HG03064 (cell line): ENCODE measurements at regions not wholly inside any gene's neighbourhood (a gene's known extent, or its start where the extent isn't known, plus 50 kb on each side); places are given as distances from the start of the nearest gene placed in this dataset.
"Not testable (repeated sequence)": the region's sequence is repeated elsewhere in the genome, so short reads cannot be mapped to it uniquely, and the experiment has no call there.

Experiments
- ATAC-seq: cut with Tn5 transposase; IDR thresholded peaks from one replicate; pipeline ENCODE4 v1.9.1; 2021; ENCODE audit warnings: low read depth; ENCODE audit not compliant: unreplicated experiment

GRCh38 chr11:24199461-24199860 is 297.4 kb upstream of the LUZP2 start:
- no peak for ATAC-seq

GRCh38 chr11:24206030-24206429 is 290.8 kb upstream of the LUZP2 start:
- ATAC-seq: no peak

DNA sequence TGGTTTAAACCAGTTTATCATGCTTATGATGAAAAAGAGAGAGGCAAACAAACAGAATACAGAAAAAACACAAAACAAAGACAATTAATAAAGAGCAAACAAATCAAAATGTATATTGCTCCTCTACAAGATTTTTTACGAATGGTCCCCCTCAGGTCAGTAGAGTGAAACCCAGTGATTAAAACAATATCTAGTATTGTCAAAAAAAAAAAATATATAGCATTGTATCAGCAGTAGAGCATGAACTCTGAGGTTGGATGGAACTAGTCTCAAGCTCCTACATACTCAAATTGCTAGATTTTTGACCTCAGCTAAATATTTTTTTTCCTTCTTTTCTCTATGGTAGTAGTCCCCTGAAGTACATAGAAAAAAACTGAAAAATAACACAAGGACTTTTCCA is 290.3 kb upstream of the LUZP2 start:
- no peak for ATAC-seq

- ATAC-seq: no peak
Observed at GRCh38 chr11:24216488-24216887, 280.4 kb upstream of the LUZP2 start.

- not testable (repeated sequence) for ATAC-seq
Observed at GRCh38 chr11:24217319-24217718, 279.5 kb upstream of the LUZP2 start.

GRCh38 chr11:24225501-24225900 is 271.4 kb upstream of the LUZP2 start:
- ATAC-seq: no peak

GRCh38 chr11:24226606-24227005 is 270.2 kb upstream of the LUZP2 start:
- no peak for ATAC-seq

DNA sequence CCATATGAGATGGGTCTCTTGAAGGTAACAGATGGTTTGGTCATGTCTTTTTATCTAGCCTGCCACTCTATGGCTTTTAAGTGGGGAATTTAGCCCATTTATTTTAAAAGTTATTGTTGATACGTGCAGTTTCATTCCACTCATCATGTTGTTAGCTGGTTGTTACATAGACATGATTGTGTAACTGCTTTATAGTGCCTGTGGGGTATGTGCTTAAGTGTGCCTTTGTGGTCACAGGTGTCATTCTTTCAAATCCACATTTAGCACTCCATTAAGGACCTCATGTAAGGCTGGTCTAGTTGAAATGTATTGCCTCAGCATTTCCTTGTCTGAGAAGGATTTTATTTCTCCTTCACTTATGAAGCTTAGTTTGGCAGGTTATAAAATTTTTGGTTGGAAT is 263.8 kb upstream of the LUZP2 start:
- no peak for ATAC-seq

GRCh38 chr11:24234822-24235508 is 261.9 kb upstream of the LUZP2 start:
- ATAC-seq: no peak

DNA sequence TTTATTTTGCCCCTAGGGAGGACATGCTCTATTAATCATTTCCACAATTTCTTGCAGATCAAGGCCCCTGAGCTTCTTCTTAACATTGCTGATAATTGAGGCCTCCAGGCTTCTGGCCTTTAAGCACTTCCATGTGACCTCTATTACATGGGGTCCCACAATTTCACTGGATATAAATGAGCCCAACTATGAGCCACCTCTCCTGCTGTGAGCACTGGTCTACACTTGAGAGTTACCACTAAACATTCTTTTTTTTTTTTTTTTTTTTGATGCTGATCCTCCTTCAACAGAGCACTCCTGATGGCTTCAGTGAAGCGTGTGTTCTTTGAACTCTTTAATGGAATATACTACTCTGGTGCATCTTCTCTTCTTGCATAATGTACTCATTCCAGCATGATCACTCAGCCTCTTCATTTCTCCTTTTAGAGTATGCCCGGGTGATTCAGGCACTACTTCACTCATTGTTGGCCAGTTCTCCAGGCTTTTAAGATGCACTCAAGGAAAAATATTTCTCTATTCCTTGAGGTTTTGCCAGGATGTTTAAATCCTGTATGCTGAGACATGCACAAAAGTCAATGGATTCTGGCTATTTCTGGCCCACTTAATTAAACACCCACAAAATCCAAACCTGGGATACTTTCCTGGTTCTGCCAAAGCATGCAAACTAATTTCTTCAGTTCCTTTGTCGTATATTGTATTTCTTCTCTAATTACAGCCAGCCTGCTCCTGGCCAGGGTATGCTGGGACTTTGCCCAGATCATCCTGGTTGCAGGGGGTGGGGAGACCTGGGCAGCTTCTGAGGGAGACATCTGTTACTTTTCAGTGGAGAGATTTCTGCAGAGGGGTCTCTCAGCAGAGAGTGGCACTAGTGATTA is 257.8 kb upstream of the LUZP2 start:
- ATAC-seq: no peak

DNA sequence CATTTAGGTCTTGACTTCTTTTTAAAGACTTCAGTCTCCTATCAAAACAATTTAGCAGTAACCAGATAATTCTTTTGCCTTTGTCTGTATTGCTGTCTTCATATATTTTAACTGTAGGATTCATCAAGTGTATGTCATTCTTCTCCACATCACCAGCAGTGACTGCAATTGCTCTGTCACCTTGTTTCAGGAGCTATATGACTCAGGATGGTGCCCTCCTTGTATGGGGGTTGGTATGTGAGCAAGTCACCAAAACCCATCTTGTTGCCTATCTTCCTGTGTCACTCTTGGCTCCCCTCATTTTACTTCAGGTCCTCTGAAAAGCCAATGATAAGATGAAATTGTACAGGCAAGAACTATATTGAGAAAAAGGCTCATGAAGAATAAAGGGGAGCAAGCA is 256.9 kb upstream of the LUZP2 start:
- ATAC-seq: no peak

DNA sequence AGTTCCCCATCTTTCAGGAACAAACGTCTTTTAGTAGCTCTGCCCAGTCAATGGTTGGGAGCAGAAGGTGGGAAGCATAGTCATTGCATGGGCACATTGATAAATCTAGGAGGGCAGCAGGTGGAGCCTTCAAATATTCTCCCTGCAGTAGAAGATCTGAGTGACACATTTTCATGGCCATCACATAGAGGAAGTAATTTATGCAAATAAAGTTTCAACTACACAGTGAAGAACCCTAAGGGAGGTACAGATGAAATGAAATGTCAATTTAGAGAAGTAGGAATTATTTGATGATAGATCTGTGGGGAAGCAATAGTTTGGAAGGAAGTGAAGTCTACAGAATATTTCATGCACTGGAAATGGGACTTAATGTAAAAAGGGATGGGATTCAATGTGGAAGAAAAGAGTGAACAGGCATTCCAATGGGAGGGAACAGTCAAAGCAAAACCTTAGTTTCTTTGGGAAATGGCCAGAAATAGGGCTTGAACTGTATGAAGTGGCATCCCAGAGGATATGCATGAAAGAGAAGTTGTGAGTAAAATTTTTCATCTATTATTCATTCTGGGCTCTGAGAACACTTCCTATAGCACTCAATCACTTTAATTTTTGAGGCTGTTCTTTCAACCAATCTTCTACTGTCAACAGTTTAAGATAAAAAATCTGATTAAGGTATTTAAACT is 256.2 kb upstream of the LUZP2 start:
- ATAC-seq: no peak

DNA sequence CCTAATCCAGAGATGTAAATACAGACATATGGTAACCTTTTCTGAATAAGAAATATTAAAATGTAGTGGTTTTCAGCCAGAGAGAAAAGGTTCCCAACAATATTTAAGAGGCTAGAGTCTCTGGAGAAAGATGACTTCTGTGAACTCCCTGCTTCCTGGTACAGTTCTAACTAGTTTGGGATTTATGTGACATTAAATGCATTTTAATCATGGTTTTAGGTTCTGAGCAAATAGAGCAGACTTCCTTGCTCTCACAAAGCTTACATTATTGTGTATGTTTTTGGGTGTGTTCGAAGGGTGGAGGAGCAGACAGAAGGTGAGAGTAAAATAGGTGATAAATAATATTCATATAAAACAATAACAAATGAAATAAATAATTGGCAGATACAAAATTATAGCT is 250.1 kb upstream of the LUZP2 start:
- ATAC-seq: no peak

DNA sequence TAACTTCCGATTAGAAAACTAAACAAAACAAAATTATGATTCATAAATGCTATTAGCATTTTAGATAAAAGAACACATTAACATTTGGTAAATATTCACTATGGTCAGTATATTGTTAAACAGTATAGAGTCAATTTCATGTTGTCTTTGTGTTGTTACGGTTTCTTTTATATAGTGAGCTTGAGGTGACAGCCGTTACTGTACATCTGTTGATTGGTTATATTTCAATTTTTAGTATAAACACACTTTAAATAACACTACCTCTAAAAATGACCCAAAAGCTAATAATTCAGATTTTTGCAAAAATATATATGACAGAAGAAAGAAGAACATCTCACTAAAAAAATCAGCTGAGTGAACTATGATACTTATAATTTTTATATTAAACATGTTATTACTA is 249.0 kb upstream of the LUZP2 start:
- ATAC-seq: no peak

DNA sequence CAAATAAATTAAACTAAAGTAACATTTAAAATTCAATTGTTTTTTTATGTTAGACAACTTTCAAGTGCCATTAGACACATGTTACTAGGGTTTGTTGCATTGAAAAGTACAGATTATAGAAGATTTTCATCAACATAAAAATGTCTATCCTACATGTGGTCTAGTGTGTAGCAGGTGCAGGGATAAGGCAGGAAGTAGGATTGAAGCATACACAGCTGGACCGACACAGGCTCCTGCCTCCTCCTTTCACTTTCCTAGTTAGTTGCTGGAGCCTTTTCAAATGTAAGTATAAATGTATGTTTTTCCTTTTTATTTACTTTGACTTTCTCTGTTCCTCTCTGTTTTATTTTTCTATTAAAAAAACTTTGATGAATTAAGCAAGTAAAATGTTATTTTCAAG is 246.9 kb upstream of the LUZP2 start:
- ATAC-seq: no peak

GRCh38 chr11:24253237-24253760 is 243.6 kb upstream of the LUZP2 start:
- no peak for ATAC-seq

DNA sequence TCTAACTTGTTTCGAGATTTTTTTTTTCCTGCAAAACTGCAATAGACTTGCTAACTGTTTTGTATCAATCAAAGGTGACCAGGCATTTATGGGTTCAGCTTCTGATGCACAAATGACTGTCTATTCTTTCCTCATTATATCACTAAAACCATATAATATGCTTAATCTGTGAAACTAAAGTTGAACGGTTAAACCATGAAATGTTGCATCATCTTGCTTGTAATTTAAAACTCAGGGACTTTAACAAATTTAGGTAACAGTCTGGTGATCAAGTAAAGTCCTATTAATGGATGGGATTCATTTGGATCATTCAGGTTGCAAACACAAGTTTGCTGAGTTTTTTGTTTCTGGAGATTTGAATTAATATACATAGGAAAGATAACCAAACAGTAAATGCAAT is 232.0 kb upstream of the LUZP2 start:
- no peak for ATAC-seq

- no peak for ATAC-seq
Observed at GRCh38 chr11:24267014-24267413, 229.8 kb upstream of the LUZP2 start.

GRCh38 chr11:24271798-24272197 is 225.1 kb upstream of the LUZP2 start:
- no peak for ATAC-seq

GRCh38 chr11:24274214-24274781 is 222.6 kb upstream of the LUZP2 start:
- ATAC-seq: not testable (repeated sequence)

GRCh38 chr11:24286238-24286637 is 210.6 kb upstream of the LUZP2 start:
- no peak for ATAC-seq
